Mucosa of gallbladder (tissue), 1 donor: ENCODE measurements at regions not wholly inside any gene's neighbourhood (a gene's known extent, or its start where the extent isn't known, plus 50 kb on each side); places are given as distances from the start of the nearest gene placed in this dataset.
A peak's percentile ranks its signal among the peaks of the same experiment; 100 is the strongest.

Source experiments
- DNase-seq: peaks from one replicate; pipeline ENCODE4 v3.0.0-alpha.2; 2020; ENCODE audit warnings: low spot score
- donor health status: DM: no; HTN: no; CAD: no.

GRCh38 chr14:76664790-76665189 lies 96.5 kb upstream of the VASH1 start:
- DNase-seq = no peak

GRCh38 chr14:76666746-76667145 lies 94.5 kb upstream of the VASH1 start:
- DNase-seq = no peak

GRCh38 chr14:76669770-76670169 lies 91.5 kb upstream of the VASH1 start:
- DNase-seq = no peak

GRCh38 chr14:76672123-76672522 lies 89.1 kb upstream of the VASH1 start:
- no peak for DNase-seq

GRCh38 chr14:76673261-76673660 lies 88.0 kb upstream of the VASH1 start:
- DNase-seq = no peak

GRCh38 chr14:76675046-76675445 lies 86.2 kb upstream of the VASH1 start:
- no peak for DNase-seq

- no peak for DNase-seq
Measured at GRCh38 chr14:76676539-76676938, 84.7 kb upstream of the VASH1 start.

- no peak for DNase-seq
Measured at GRCh38 chr14:76677534-76678145, 83.6 kb upstream of the VASH1 start.

- DNase-seq = no peak
Measured at GRCh38 chr14:76678244-76678800, 82.9 kb upstream of the VASH1 start.

- no peak for DNase-seq
Measured at GRCh38 chr14:76682367-76682766, 78.9 kb upstream of the VASH1 start.

- DNase-seq = no peak
Measured at GRCh38 chr14:76686646-76687045, 74.6 kb upstream of the VASH1 start.

GRCh38 chr14:76687611-76688382 lies 73.5 kb upstream of the VASH1 start:
- peak; percentile 58 for DNase-seq

- no peak for DNase-seq
Measured at GRCh38 chr14:76688383-76688671, 72.9 kb upstream of the VASH1 start.

- no peak for DNase-seq
Measured at GRCh38 chr14:76690502-76691105, 70.7 kb upstream of the VASH1 start.

- no peak for DNase-seq
Measured at GRCh38 chr14:76694106-76694505, 67.2 kb upstream of the VASH1 start.

- no peak for DNase-seq
Measured at GRCh38 chr14:76695263-76695920, 65.9 kb upstream of the VASH1 start.

- DNase-seq = no peak
Measured at GRCh38 chr14:76696361-76696760, 64.9 kb upstream of the VASH1 start.

GRCh38 chr14:76696791-76697190 lies 64.5 kb upstream of the VASH1 start:
- DNase-seq = no peak

- no peak for DNase-seq
Measured at GRCh38 chr14:76697246-76697905, 63.9 kb upstream of the VASH1 start.

GRCh38 chr14:76698191-76698590 lies 63.1 kb upstream of the VASH1 start:
- DNase-seq = no peak

GRCh38 chr14:76698631-76699030 lies 62.6 kb upstream of the VASH1 start:
- DNase-seq = no peak
